ENCODE measurements at regions not wholly inside any gene's neighbourhood (a gene's known extent, or its start where the extent isn't known, plus 50 kb on each side); places are given as distances from the start of the nearest gene placed in this dataset.

DNA sequence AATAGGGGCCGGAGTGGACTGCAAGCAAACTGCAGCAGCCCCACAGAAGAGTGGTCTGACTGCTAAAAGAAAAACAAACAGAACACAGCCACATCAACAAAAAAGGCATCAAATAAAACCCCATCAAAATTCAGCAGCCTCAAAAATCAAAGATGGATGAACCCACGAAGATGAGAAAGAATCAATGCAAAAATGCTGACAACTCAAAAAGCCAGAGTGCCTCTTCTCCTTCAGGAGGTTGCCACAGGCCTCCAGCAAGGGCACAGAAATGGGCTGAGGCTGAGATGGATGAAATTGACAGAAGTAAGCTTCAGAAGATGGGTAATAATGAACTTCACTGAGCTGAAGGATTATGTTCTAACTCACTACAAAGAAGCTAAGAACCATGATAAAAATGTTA, 388.6 kb downstream of the PABPC4L start:
- Histone ChIP-seq H3K27ac (no peak overlapping the region), H3K4me1 (replicated peaks in 1 of 2) (no peaks in the 10 kb centered on the region), H3K4me3 (no peak overlapping the region)
- in situ Hi-C loops (cut with MboI; ENCODE audit: low pct_unique_long_range_greater_than_20kb in 2 of 9, low sequenced_read_pairs in 9 of 9, unreplicated experiment in 9 of 9): no loop called here
- no peak for ATAC-seq (replicated peaks in 6 of 8)
- 0 to 83% (median 60%) methylated on average over 1 of the region's 2 CpGs; no CpG with 5 or more reads in 3 of the 10 experiments for WGBS, 10 experiments

DNA sequence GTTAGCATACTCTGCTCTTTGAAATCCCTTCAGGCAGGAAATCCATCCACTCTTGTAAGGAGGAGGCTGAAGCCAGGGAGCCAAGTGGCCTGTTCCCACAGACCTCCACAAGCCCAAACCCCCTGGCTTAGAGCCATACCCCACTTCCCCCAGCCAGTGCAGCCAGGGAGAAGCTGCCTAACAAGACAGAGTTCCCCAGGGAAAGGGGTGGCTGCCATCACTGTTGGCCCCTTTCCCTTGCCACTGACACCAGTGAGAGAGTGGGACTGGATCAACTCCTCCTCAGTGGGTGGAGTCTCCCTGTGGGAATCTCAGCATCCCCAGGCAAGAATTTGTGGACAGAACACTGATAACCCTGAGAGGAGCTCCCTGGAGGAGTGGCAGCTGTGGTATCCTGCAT, 389.4 kb downstream of the PABPC4L start:
- Histone ChIP-seq H3K4me1 (replicated peaks in 1 of 2) (no peaks in the 10 kb centered on the region), H3K4me3 (no peak overlapping the region), H3K27ac (no peak overlapping the region)
- in situ Hi-C loops (cut with MboI; ENCODE audit: low pct_unique_long_range_greater_than_20kb in 2 of 9, low sequenced_read_pairs in 9 of 9, unreplicated experiment in 9 of 9): no loop called here
- no peak for ATAC-seq (replicated peaks in 6 of 8)

DNA sequence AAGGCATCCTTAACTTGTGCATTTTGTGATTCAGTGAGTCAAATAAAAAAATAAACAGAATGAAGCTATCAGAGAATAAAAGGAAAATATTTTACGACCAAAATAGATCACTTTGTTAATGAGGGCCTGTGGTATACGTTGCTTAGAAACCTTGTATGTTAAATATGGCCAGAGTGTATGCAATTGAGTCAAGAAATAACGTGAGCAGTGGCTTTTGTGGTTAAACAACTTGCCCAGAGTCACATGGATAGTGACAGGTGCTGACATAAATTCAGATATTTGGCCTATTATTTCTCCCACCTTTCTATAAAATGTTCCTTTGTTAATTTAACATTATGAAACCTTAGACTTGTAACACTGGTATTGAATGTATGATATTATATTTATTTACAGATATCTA, 393.4 kb downstream of the PABPC4L start:
- in situ Hi-C loops (cut with MboI; ENCODE audit: low pct_unique_long_range_greater_than_20kb in 2 of 9, low sequenced_read_pairs in 9 of 9, unreplicated experiment in 9 of 9): no loop called here
- H3K4me3 ChIP-seq: no peak overlapping the region
- WGBS, 10 experiments: 3 to 81% (median 62%) methylated on average over 3 of the region's 3 CpGs
- no peaks in the 10 kb centered on the region for H3K4me1 ChIP-seq (replicated peaks in 1 of 2)
- no peak for ATAC-seq (replicated peaks in 6 of 8)
- H3K27ac ChIP-seq: no peak overlapping the region

DNA sequence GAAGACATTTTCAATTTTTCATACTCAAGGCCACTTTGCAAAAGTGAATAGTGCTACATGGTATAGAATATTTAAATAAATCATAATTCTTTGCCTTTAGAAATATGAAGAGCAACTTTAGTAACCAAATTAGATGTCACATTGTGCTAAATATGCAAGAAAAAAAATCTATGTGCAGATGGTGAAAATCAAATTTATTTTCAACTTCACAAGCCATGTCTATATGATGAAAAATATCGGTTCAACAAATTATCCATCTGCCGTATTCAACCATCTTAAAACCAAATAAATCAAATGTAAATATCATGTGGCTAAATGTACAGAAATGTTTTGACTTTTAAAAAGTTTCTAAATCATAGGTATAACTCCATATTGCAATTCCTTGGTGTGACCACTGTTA, 398.2 kb downstream of the PABPC4L start:
- 29 to 100% (median 93%) methylated on average over 2 of the region's 2 CpGs; no CpG with 5 or more reads in 1 of the 10 experiments for WGBS, 10 experiments
- in situ Hi-C loops (cut with MboI; ENCODE audit: low pct_unique_long_range_greater_than_20kb in 2 of 9, low sequenced_read_pairs in 9 of 9, unreplicated experiment in 9 of 9): no loop called here
- Histone ChIP-seq H3K4me3 (no peak overlapping the region), H3K27ac (no peak overlapping the region), H3K4me1 (replicated peaks in 1 of 2) (no peaks in the 10 kb centered on the region)
- no peak for ATAC-seq (replicated peaks in 6 of 8)

DNA sequence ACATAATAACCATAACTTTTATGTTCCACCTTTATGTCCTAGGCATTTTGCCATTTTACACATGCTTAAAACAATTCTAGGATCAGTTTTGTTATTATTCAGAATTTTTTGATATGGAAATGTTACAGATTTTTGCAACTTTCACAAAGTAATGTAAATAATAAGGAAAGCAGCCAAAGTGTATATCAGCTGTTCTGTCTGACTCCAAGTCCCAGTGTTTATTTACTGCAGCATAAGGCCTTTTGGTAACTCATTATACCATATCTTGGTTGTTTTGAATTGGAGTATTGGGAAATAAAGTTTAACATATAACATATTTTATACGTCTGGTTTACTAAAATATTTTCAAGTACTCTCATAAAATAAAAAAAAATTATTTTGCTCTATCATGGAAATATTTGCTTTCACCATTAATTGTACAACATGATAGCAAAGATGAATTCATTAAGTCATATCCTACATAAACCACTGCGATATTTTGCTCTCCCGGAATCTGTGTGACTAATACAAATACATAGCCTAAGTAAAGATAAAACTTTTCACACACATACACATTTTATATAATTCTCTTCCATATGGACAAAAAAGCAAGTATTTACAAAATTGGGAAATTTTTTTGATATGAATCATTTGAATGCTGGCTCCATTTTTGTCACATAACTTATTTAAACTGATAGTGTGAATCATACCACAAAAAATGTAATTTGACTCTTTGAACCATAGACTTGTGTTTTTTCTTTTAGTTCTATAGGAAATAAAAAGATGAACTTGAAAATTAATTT, 399.0 kb downstream of the PABPC4L start:
- in situ Hi-C loops (cut with MboI; ENCODE audit: low pct_unique_long_range_greater_than_20kb in 2 of 9, low sequenced_read_pairs in 9 of 9, unreplicated experiment in 9 of 9): no loop called here

DNA sequence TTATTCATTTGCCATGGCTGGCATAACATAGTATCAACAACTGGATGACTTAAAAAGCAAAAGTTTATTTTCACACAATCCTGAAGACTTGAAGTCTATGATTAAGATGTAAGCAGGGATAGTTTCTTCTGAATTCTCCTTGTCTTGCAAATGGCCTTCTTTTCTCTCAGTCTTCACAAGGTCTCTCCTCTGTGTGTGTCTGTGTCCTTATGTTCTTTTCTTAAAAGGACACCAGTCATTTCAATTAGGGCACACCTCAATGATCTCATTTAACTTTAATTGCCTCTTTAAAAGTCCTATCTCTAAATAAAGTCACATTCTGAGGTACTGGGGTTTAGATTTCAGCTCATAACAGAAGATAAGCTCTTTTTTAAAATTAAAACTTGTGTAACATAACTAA, 399.7 kb downstream of the PABPC4L start:
- no peak overlapping the region for H3K4me3 ChIP-seq
- no peak overlapping the region for H3K27ac ChIP-seq
- in situ Hi-C loops (cut with MboI; ENCODE audit: low pct_unique_long_range_greater_than_20kb in 2 of 9, low sequenced_read_pairs in 9 of 9, unreplicated experiment in 9 of 9): no loop called here
- no peak for ATAC-seq (replicated peaks in 6 of 8)
- H3K4me1 ChIP-seq (replicated peaks in 1 of 2): no peaks in the 10 kb centered on the region

More for the DNA sequence above, 399.0 kb downstream of the PABPC4L start:
- WGBS, 10 experiments: 33 to 100% (median 59%) methylated on average over 1 to 3 of the region's 3 CpGs
- no peak overlapping the region for H3K27ac ChIP-seq
- H3K4me3 ChIP-seq: no peak overlapping the region
- ATAC-seq (replicated peaks in 6 of 8): no peak
- no peaks in the 10 kb centered on the region for H3K4me1 ChIP-seq (replicated peaks in 1 of 2)

DNA sequence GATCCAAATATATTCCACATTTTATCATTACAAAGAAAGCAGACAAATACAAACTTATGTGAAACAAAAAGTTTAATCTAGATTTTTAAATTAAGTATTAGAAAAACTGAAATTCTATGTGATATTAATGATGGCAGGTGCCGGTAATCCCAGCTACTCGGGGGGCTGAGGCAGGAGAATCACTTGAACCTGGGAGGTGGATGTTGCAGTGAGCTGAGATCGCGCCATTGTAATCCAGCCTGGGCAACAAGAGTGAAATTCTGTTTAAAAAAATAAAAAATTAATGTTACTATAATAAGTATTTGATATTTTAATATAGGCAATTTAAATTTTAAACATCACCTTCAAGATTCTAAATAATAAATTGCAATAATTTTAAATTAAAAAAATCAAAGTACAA, 400.6 kb downstream of the PABPC4L start:
- WGBS, 10 experiments: 3 to 100% (median 90%) methylated on average over 3 to 4 of the region's 4 CpGs; no CpG with 5 or more reads in 2 of the 10 experiments

DNA sequence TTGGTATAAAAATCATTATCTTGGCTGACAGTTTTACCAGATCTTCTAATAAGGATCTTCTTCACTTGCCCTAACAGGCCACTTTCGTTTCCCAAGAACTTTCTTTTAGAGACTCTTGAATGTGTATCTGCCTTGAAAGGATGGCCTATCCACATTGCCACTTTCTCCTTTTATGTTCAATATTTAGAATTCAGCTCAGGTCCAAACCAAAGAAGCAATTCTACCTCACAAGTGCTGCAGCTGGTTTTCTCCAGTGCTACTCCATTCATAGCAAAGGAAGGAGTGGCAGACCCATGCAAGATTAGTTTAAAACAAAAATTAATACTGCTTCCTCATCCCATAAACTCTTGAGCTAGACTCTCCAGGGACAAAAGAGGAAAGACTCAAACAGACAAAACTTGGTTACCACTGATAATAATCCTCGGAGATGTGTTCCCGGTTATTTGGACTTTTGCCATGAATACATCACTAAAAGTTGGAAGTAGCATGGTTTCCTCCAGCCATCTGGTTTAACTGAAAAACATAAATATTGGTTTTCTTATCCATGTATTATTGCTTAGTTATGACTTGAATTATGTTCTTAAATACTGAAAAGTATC, 401.8 kb downstream of the PABPC4L start:
- Histone ChIP-seq H3K27ac (no peak overlapping the region), H3K4me3 (no peak overlapping the region), H3K4me1 (replicated peaks in 1 of 2) (no peaks in the 10 kb centered on the region)
- WGBS, 10 experiments: 0 to 100% (median 68%) methylated on average over 1 to 3 of the region's 3 CpGs
- in situ Hi-C loops (cut with MboI; ENCODE audit: low pct_unique_long_range_greater_than_20kb in 2 of 9, low sequenced_read_pairs in 9 of 9, unreplicated experiment in 9 of 9): no loop called here
- ATAC-seq (replicated peaks in 6 of 8): peak in 2 of 8 experiments; percentile 40 to 63

More for the DNA sequence above, 400.6 kb downstream of the PABPC4L start:
- Histone ChIP-seq H3K4me3 (no peak overlapping the region), H3K4me1 (replicated peaks in 1 of 2) (no peaks in the 10 kb centered on the region), H3K27ac (no peak overlapping the region)
- in situ Hi-C loops (cut with MboI; ENCODE audit: low pct_unique_long_range_greater_than_20kb in 2 of 9, low sequenced_read_pairs in 9 of 9, unreplicated experiment in 9 of 9): no loop called here
- no peak for ATAC-seq (replicated peaks in 6 of 8)

DNA sequence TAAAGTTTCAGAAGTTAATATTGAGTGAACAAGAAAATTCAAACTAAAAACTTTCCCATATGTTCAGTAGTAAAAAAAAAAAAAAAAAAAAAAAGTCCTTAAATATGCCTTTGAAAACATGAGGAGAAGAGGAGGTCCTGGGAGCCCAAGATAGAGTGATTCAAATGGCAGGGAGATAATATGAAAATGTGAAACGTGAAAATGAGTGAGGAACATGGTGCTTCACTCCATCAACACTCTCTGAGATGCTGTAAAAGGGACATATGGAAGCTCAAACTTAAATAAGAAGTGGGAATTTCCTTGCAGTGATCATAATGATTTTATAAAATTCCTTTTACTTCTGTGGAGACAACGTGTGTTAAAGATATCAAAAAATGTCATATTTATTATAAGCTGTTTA, 423.9 kb downstream of the PABPC4L start:
- Histone ChIP-seq H3K4me3 (no peak overlapping the region), H3K4me1 (replicated peaks in 1 of 2) (no peaks in the 10 kb centered on the region), H3K27ac (no peak overlapping the region)
- no peak for ATAC-seq (replicated peaks in 6 of 8)
- 0 to 84% (median 50%) methylated on average over 1 to 2 of the region's 2 CpGs; no CpG with 5 or more reads in 1 of the 10 experiments for WGBS, 10 experiments
- in situ Hi-C loops (cut with MboI; ENCODE audit: low pct_unique_long_range_greater_than_20kb in 2 of 9, low sequenced_read_pairs in 9 of 9, unreplicated experiment in 9 of 9): no loop called here

DNA sequence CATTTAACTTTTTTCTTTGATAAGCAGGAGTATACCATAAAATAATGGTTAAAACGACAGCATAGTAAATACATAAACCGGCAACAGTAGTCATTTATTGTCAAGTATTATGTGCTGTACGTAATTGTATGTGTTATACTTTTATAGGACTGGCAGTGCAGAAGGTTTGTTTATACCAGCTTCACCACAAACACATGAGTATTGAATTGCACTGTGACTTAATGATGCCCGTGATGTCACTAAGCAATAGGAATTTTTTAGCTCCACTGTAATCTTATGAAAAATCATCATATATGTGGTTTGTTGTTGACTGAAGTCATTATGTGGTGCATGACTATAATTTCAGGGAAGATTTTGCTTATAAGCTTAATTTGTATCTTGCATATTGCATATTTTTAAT, 424.6 kb downstream of the PABPC4L start:
- no peak for ATAC-seq (replicated peaks in 6 of 8)
- Histone ChIP-seq H3K27ac (no peak overlapping the region), H3K4me3 (no peak overlapping the region), H3K4me1 (replicated peaks in 1 of 2) (no peaks in the 10 kb centered on the region)
- 27 to 100% (median 87%) methylated on average over 1 to 4 of the region's 4 CpGs for WGBS, 10 experiments
- in situ Hi-C loops (cut with MboI; ENCODE audit: low pct_unique_long_range_greater_than_20kb in 2 of 9, low sequenced_read_pairs in 9 of 9, unreplicated experiment in 9 of 9): no loop called here

DNA sequence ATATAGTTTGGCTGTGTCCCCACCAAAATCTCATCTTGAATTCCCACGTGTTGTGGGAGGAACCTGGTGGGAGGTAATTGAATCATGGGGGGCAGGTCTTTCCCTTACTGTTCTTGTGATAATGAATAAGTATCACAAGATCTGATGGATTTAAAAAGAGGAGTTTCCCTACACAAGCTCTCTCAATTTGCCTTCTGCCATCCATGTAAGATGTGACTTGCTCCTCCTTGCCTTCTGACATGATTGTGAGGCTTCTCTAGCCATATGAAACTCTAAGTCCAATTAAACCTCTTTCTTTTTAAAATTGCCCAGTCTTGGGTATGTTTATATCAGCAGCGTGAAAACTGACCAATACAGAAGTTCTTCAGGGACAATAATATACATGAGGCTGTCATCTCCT, 425.1 kb downstream of the PABPC4L start:
- no peak overlapping the region for H3K27ac ChIP-seq
- no peaks in the 10 kb centered on the region for H3K4me1 ChIP-seq (replicated peaks in 1 of 2)
- in situ Hi-C loops (cut with MboI; ENCODE audit: low pct_unique_long_range_greater_than_20kb in 2 of 9, low sequenced_read_pairs in 9 of 9, unreplicated experiment in 9 of 9): no loop called here
- no peak for ATAC-seq (replicated peaks in 6 of 8)
- WGBS, 10 experiments: 0 to 100% (median 83%) methylated on average over 1 to 2 of the region's 2 CpGs; no CpG with 5 or more reads in 1 of the 10 experiments
- H3K4me3 ChIP-seq: no peak overlapping the region

DNA sequence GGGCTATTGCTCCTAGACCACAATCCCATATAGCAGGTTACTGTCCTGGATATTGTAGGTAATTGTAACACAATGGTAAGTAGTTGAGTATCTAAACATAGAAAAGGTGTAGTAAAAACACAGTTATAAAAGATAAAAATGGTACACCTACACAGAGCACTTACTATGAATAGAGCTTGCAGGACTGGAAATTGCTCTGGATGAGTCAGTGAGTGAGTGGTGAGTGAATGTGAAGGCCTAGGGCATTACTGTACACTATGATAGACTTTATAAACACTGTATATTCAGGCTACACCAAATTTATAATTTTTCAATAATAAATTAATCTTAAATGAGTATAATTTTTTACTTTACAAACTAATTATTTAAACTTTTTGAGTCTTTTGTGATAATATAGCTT, 425.7 kb downstream of the PABPC4L start:
- Histone ChIP-seq H3K27ac (no peak overlapping the region), H3K4me3 (no peak overlapping the region), H3K4me1 (replicated peaks in 1 of 2) (no peaks in the 10 kb centered on the region)
- ATAC-seq (replicated peaks in 6 of 8): no peak
- in situ Hi-C loops (cut with MboI; ENCODE audit: low pct_unique_long_range_greater_than_20kb in 2 of 9, low sequenced_read_pairs in 9 of 9, unreplicated experiment in 9 of 9): no loop called here

DNA sequence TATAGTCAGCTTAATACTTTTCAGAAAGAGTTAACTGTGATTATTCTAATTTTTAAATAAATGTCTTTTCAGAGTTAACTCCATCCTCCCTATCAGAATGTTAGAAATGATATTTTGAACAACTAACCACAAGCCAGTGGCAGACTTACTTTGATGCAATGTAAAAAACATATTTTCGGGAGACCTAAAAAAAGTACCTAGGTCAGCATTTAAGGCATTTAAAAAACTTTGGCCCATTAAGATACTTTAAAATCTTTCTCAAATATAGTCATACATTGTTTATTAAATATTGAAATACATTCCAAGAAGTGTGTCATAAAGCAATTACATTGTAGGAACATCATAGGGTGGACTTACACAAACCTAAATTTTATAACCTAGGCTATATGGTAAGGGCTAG, 426.1 kb downstream of the PABPC4L start:
- Histone ChIP-seq H3K27ac (no peak overlapping the region), H3K4me1 (replicated peaks in 1 of 2) (no peaks in the 10 kb centered on the region), H3K4me3 (no peak overlapping the region)
- in situ Hi-C loops (cut with MboI; ENCODE audit: low pct_unique_long_range_greater_than_20kb in 2 of 9, low sequenced_read_pairs in 9 of 9, unreplicated experiment in 9 of 9): no loop called here
- WGBS, 10 experiments: 0 to 86% (median 63%) methylated on average over 1 of the region's 1 CpG; no CpG with 5 or more reads in 3 of the 10 experiments
- no peak for ATAC-seq (replicated peaks in 6 of 8)

DNA sequence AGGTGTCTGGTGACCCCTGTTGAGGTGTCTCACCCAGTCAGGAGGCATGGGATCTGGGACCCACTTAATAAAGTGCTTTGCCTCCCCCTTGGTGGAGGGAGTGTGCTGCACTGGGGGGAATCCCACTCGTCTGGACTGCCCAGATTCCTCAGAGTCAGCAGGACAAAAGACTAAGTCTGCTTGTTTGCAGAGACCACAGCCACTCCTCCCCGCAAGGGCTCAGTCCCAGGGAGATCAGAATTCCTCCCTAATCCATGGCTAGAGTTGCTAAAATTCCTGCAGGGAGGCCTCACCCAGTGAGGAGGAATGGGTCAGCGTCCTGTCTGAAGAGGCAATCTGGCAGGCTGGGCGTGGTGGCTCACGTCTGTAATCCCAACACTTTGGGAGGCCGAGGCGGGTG, 442.2 kb downstream of the PABPC4L start:
- in situ Hi-C loops (cut with MboI; ENCODE audit: low pct_unique_long_range_greater_than_20kb in 2 of 9, low sequenced_read_pairs in 9 of 9, unreplicated experiment in 9 of 9): no loop called here
- Histone ChIP-seq H3K4me1 (replicated peaks in 1 of 2) (no peaks in the 10 kb centered on the region), H3K27ac (no peak overlapping the region), H3K4me3 (no peak overlapping the region)
- 100% methylated on average over 1 of the region's 7 CpGs; no CpG with 5 or more reads in 8 of the 10 experiments for WGBS, 10 experiments
- ATAC-seq (replicated peaks in 6 of 8): no peak
